ENCODE measurements at regions not wholly inside any gene's neighbourhood (a gene's known extent, or its start where the extent isn't known, plus 50 kb on each side); places are given as distances from the start of the nearest gene placed in this dataset.

GRCh38 chr4:167602157-167602556, 367.9 kb upstream of the SPOCK3 start:
- no peak for DNase-seq (ENCODE audit: low read depth)
- no peak for TF ChIP-seq CTCF (conservative IDR thresholded peaks at IDR 0.05; ENCODE audit: low read depth, low read length)
- H3K4me3 ChIP-seq (ENCODE audit: low read depth, low read length), result no peak overlapping the region

- no peak for TF ChIP-seq CTCF (conservative IDR thresholded peaks at IDR 0.05; ENCODE audit: low read depth, low read length)
- H3K4me3 ChIP-seq (ENCODE audit: low read depth, low read length), result no peak overlapping the region
- no peak for DNase-seq (ENCODE audit: low read depth)
Measured at GRCh38 chr4:167606551-167606950, 372.3 kb upstream of the SPOCK3 start.

- H3K4me3 ChIP-seq (ENCODE audit: low read depth, low read length), result no peak overlapping the region
- no peak for TF ChIP-seq CTCF (conservative IDR thresholded peaks at IDR 0.05; ENCODE audit: low read depth, low read length)
- DNase-seq (ENCODE audit: low read depth), result no peak
Measured at GRCh38 chr4:167613381-167613780, 379.1 kb upstream of the SPOCK3 start.

GRCh38 chr4:167614866-167615265, 380.6 kb upstream of the SPOCK3 start:
- H3K4me3 ChIP-seq (ENCODE audit: low read depth, low read length), result no peak overlapping the region
- no peak for TF ChIP-seq CTCF (conservative IDR thresholded peaks at IDR 0.05; ENCODE audit: low read depth, low read length)
- DNase-seq (ENCODE audit: low read depth), result no peak

- TF ChIP-seq CTCF (conservative IDR thresholded peaks at IDR 0.05; ENCODE audit: low read depth, low read length), result no peak
- DNase-seq (ENCODE audit: low read depth), result no peak
- H3K4me3 ChIP-seq (ENCODE audit: low read depth, low read length), result no peak overlapping the region
Measured at GRCh38 chr4:167616476-167616875, 382.2 kb upstream of the SPOCK3 start.

GRCh38 chr4:167622481-167623240, 388.4 kb upstream of the SPOCK3 start:
- DNase-seq (ENCODE audit: low read depth), result peak; percentile 6
- H3K4me3 ChIP-seq (ENCODE audit: low read depth, low read length), result no peak overlapping the region
- peak; percentile 94 for TF ChIP-seq CTCF (conservative IDR thresholded peaks at IDR 0.05; ENCODE audit: low read depth, low read length)

- DNase-seq (ENCODE audit: low read depth), result no peak
- no peak for TF ChIP-seq CTCF (conservative IDR thresholded peaks at IDR 0.05; ENCODE audit: low read depth, low read length)
Measured at GRCh38 chr4:167623241-167623572, 388.9 kb upstream of the SPOCK3 start.

More at GRCh38 chr4:167623241-167623572, 388.9 kb upstream of the SPOCK3 start:
- no peak overlapping the region for H3K4me3 ChIP-seq (ENCODE audit: low read depth, low read length)

Measured in epithelial cell of proximal tubule (primary cell).